Lung (tissue), 11 donors: ENCODE measurements at regions not wholly inside any gene's neighbourhood (a gene's known extent, or its start where the extent isn't known, plus 50 kb on each side); places are given as distances from the start of the nearest gene placed in this dataset.

ENCODE experiments used
- ATAC-seq: fragments of 200-7000 bp; cut with Tn5 transposase; one replicate; pipeline ENCODE4 v1.9.1; 2020; ENCODE audit warnings: moderate number of reproducible peaks; ENCODE audit not compliant: insufficient read depth, low FRiP score
- DNase-seq, 3 donors: peaks; one replicate each; pipeline ENCODE4 v3.0.0-alpha.2; 2013 to 2017
- H3K27ac ChIP-seq, 2 donors: one replicate each; pipeline ENCODE4 v1.5.1; 2013; ENCODE audit warnings: mild to moderate bottlenecking in 2 of 2, moderate library complexity in 2 of 2, control low read depth in 1 of 2, inconsistent platforms in 1 of 2, low read depth in 1 of 2, low read length in 1 of 2
- H3K27me3 ChIP-seq, 3 donors: one replicate each; pipeline ENCODE4 v1.5.1; 2013; ENCODE audit warnings: low read length in 2 of 3; ENCODE audit not compliant: control insufficient read depth in 3 of 3, insufficient read depth in 3 of 3
- H3K36me3 ChIP-seq, 4 donors: one replicate each; pipeline ENCODE4 v1.5.1; 2013; ENCODE audit warnings: low read length in 4 of 4, mild to moderate bottlenecking in 1 of 4, moderate library complexity in 1 of 4; ENCODE audit not compliant: control insufficient read depth in 4 of 4, insufficient read depth in 4 of 4
- H3K4me1 ChIP-seq, 5 donors: one replicate each; pipeline ENCODE4 v1.5.1; 2013; ENCODE audit warnings: low read length in 5 of 5, mild to moderate bottlenecking in 2 of 5, moderate library complexity in 1 of 5; ENCODE audit not compliant: control insufficient read depth in 5 of 5, insufficient read depth in 5 of 5
- H3K4me3 ChIP-seq: one replicate; pipeline ENCODE4 v1.5.1; 2013; ENCODE audit warnings: mild to moderate bottlenecking, control low read depth, moderate library complexity
- H3K9ac ChIP-seq, 2 donors: one replicate each; pipeline ENCODE4 v1.5.1; 2013; ENCODE audit warnings: low read length in 2 of 2, control low read depth in 1 of 2; ENCODE audit not compliant: insufficient read depth in 1 of 2
- H3K9me3 ChIP-seq, 4 donors: one replicate each; pipeline ENCODE4 v1.5.1; 2013; ENCODE audit warnings: low read length in 3 of 4, mild to moderate bottlenecking in 1 of 4, moderate library complexity in 1 of 4; ENCODE audit not compliant: control insufficient read depth in 4 of 4, insufficient read depth in 3 of 4
- WGBS, 2 donors: extraction: QIAGEN DNeasy Blood & Tissue Kit; methylation state at CpG; one replicate each; pipeline ENCODE4 v1.1.7; 2013; 5-methylcytosine and 5-hydroxymethylcytosine counted together
- TF ChIP-seq, protein P1 (sequence below): IDR thresholded peaks from 2 replicates; pipeline ENCODE4 v1.5.1; 2012; ENCODE audit warnings: mild to moderate bottlenecking; ENCODE audit errors: control extremely low read depth, extremely low read depth
- donor health status: control.
- donor health status: control.
- donor health status: Bipolar disorder and iron deficiency.
- donor health status: healthy.
- donor health status: DM: yes; HTN: yes; CAD: no.

DNA sequence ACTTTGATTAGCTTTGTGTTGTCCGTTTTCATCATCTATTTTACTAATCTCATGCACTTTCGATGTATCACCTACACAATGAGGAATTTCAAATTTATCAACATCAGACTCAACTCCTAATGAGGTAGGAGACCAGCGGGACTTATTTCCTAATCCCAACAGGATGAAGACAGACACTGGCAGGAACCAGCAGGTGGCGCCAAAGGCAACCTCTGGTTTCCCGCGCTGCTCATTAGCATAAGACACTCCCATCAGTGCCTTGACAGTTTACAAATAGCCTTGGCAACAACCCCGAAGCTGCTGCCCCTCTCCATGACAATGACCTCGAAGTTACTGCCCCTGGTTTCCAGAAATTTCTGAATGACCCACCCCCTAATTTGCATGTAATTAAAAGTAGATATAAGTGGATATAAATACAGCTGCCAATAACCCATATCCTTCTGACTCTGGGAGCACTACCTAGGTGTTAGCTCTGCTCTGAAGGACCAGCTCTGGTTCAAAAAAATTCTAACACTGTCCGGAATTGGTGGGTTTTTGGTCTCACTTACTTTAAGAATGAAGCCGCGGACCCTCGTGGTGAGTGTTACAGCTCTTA, 974.8 kb downstream of the ADGRL2 start:
- 89 to 93% methylated on average over 12 of the region's 12 CpGs for WGBS, 2 donors
- Histone ChIP-seq H3K27ac (no peak overlapping the region), H3K4me1 (no peaks in the 10 kb centered on the region), H3K4me3 (no peak overlapping the region), H3K9ac (no peak overlapping the region), H3K27me3 (no peaks in the 10 kb centered on the region), H3K36me3 (no peaks in the 10 kb centered on the region), H3K9me3 (no peaks in the 10 kb centered on the region)
- ATAC-seq: no peak
- TF ChIP-seq, protein P1, sequence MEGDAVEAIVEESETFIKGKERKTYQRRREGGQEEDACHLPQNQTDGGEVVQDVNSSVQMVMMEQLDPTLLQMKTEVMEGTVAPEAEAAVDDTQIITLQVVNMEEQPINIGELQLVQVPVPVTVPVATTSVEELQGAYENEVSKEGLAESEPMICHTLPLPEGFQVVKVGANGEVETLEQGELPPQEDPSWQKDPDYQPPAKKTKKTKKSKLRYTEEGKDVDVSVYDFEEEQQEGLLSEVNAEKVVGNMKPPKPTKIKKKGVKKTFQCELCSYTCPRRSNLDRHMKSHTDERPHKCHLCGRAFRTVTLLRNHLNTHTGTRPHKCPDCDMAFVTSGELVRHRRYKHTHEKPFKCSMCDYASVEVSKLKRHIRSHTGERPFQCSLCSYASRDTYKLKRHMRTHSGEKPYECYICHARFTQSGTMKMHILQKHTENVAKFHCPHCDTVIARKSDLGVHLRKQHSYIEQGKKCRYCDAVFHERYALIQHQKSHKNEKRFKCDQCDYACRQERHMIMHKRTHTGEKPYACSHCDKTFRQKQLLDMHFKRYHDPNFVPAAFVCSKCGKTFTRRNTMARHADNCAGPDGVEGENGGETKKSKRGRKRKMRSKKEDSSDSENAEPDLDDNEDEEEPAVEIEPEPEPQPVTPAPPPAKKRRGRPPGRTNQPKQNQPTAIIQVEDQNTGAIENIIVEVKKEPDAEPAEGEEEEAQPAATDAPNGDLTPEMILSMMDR: no peak
- no peak for DNase-seq

DNA sequence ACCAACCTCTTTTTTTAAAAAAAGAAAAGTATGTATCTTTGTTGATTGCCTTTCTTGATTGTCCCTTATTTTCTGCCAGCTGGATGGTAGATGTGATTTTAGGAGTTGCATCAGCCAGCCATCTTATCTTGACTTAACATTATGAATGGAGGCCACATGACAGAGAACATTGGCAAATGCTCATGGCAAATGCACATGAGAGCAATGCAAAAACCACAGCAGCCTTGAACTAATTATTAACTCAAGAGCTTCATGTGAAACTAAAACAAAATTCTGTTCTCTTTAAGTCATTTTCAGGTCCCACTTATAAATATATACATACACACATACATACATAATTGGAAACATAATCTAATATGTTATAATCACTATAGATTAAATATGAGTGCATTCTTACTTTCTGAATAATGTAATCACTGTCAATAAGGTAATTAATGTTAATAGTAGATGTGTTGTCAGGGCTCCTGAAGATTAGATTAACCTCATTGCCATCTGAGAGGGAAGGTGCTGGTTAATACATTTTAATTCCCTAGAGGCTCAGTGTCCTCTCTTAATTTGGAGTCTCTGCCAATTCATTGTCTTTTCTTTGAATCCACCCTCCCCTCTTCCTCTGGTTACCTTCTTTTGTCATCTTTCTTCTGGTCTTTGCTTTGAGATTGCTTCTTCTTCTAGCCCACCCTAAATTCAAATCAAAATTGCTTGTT, 962.2 kb downstream of the ADGRL2 start:
- no peak overlapping the region for H3K27ac ChIP-seq
- H3K4me1 ChIP-seq: no peaks in the 10 kb centered on the region
- no peak overlapping the region for H3K9ac ChIP-seq
- H3K9me3 ChIP-seq: no peaks in the 10 kb centered on the region
- H3K27me3 ChIP-seq: no peaks in the 10 kb centered on the region
- no peak overlapping the region for H3K4me3 ChIP-seq
- H3K36me3 ChIP-seq: no peaks in the 10 kb centered on the region
- no peak for DNase-seq
- ATAC-seq: no peak
- TF ChIP-seq, protein P1: no peak

DNA sequence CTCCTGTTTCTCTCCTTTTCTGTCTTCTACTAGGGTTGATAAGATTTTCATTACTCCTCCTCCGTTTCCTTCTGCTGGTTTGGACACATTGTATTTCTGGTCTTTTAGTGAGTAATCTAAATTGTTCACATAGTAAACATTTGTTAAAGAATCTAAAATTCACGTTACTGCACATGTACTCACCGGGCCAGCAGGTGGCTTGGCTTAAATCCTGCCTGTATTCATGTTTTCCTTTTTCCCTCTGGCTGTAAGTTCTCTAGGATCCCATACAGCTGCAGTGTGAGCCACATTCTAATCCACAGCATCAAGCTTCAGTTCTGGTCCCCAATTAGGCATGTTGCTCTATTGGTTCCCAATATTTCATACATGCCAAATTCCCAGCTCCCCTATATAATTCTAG, 958.3 kb downstream of the ADGRL2 start:
- DNase-seq (no peak), ATAC-seq (no peak)
- no peak overlapping the region for H3K4me3 ChIP-seq
- no peak overlapping the region for H3K9ac ChIP-seq
- no peaks in the 10 kb centered on the region for H3K9me3 ChIP-seq
- H3K4me1 ChIP-seq: no peaks in the 10 kb centered on the region
- H3K36me3 ChIP-seq: no peaks in the 10 kb centered on the region
- 86 to 87% methylated on average over 3 of the region's 3 CpGs for WGBS, 2 donors
- TF ChIP-seq, protein P1: no peak
- no peaks in the 10 kb centered on the region for H3K27me3 ChIP-seq
- no peak overlapping the region for H3K27ac ChIP-seq
